SK-N-SH treated with all-trans-retinoic acid at 6 μM for 48 hours (cell line): ENCODE measurements at regions not wholly inside any gene's neighbourhood (a gene's known extent, or its start where the extent isn't known, plus 50 kb on each side); places are given as distances from the start of the nearest gene placed in this dataset.

Experiments used
- ARNTL ChIP-seq: fragments of 450-650 bp; formaldehyde crosslinking; IDR thresholded peaks from 2 replicates; pipeline ENCODE4 v1.5.0; 2020; ENCODE audit warnings: low read depth, mild to moderate bottlenecking, moderate library complexity, borderline replicate concordance
- CSRNP3 ChIP-seq: fragments of 250-450 bp; sonication (Bioruptor Pico); IDR thresholded peaks from 2 replicates; pipeline ENCODE4 v1.5.1; 2021; ENCODE audit warnings: mild to moderate bottlenecking, moderate library complexity
- ESRRG ChIP-seq: fragments of 250-450 bp; sonication (Bioruptor Pico); IDR thresholded peaks from 2 replicates; pipeline ENCODE4 v1.6.1; 2021; ENCODE audit warnings: mild to moderate bottlenecking
- PPARA ChIP-seq: fragments of 250-450 bp; sonication (Bioruptor Pico); IDR thresholded peaks from 2 replicates; pipeline ENCODE4 v1.5.0; 2020; ENCODE audit warnings: mild to moderate bottlenecking, borderline replicate concordance
- SNAI2 ChIP-seq: fragments of 250-450 bp; sonication (Bioruptor Pico); IDR thresholded peaks from 2 replicates; pipeline ENCODE4 v1.5.0; 2020; ENCODE audit warnings: mild to moderate bottlenecking, moderate library complexity
- TOX ChIP-seq: fragments of 250-450 bp; sonication (Bioruptor Pico); IDR thresholded peaks from 2 replicates; pipeline ENCODE4 v1.8.0; 2021; ENCODE audit warnings: mild to moderate bottlenecking, moderate library complexity, borderline replicate concordance

- TF ChIP-seq SNAI2 (no peak), PPARA (CRISPR knock-in tag) (no peak), ARNTL (CRISPR knock-in tag) (no peak), TOX (no peak), CSRNP3 (no peak), ESRRG (CRISPR knock-in tag) (no peak)
These were observed 274.6 kb downstream of the ANXA1 start for GRCh38 chr9:73426269-73426668.
